ENCODE measurements at regions not wholly inside any gene's neighbourhood (a gene's known extent, or its start where the extent isn't known, plus 50 kb on each side); places are given as distances from the start of the nearest gene placed in this dataset.

GRCh38 chr7:136637813-136638212, 230.6 kb upstream of the CHRM2 start:
- Mint-ChIP-seq H3K27me3 (no peaks in the 10 kb centered on the region), H3K4me1 (ENCODE audit: low read depth) (no peaks in the 10 kb centered on the region), H3K4me3 (no peak overlapping the region), H3K9me3 (ENCODE audit: low read depth) (peaks cover 3% of the 10 kb centered on the region), H3K36me3 (no peaks in the 10 kb centered on the region), H3K27ac (no peak overlapping the region)

DNA sequence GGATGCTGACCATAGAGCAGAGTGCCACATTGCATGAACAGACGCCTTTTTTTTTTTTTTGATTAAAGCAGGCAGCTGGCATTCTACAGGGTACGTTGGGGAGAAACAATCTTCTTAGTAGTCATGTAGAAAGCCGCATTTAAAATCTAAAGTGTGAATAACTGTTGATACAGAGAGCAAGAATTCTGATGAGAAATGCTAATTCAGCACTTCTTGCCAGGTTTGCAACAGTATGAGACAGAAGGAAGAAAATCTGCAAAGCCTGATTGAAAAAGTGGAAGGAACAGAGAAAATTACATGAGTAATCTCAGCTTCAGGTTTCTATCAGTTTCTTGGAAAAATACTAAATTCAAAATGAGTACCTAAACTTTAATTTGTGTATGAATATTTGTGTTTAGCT, 232.7 kb upstream of the CHRM2 start:
- no peaks in the 10 kb centered on the region for H3K27me3 Mint-ChIP-seq
- no peak overlapping the region for H3K27ac Mint-ChIP-seq
- H3K4me1 Mint-ChIP-seq (ENCODE audit: low read depth): no peaks in the 10 kb centered on the region
- no peak overlapping the region for H3K4me3 Mint-ChIP-seq
- peaks cover 5% of the 10 kb centered on the region for H3K9me3 Mint-ChIP-seq (ENCODE audit: low read depth)
- H3K36me3 Mint-ChIP-seq: no peaks in the 10 kb centered on the region

GRCh38 chr7:136618818-136619217, 249.6 kb upstream of the CHRM2 start:
- Mint-ChIP-seq H3K4me1 (ENCODE audit: low read depth) (no peaks in the 10 kb centered on the region), H3K36me3 (no peaks in the 10 kb centered on the region), H3K9me3 (ENCODE audit: low read depth) (peaks cover 6% of the 10 kb centered on the region), H3K4me3 (no peak overlapping the region), H3K27ac (no peak overlapping the region), H3K27me3 (no peaks in the 10 kb centered on the region)

DNA sequence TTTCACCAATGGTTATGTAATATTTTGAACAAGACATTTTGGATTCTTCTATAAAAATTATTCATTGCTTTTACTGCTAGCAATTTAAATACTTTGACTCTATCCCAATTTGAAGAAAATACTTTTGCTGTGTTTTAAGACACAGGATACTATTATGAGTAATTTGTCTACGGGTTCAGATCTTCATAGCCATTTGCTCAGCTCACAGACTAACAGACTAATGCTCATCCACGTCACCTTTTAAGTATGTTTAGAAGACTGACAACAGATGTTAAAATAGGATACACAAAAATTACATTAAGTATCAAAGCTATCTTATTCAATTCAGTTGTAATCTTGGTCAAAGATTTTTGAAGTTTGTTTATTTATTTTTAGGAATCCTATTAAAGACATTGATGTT, 251.3 kb upstream of the CHRM2 start:
- H3K9me3 Mint-ChIP-seq (ENCODE audit: low read depth): peaks cover 6% of the 10 kb centered on the region
- no peaks in the 10 kb centered on the region for H3K36me3 Mint-ChIP-seq
- H3K27me3 Mint-ChIP-seq: no peaks in the 10 kb centered on the region
- no peak overlapping the region for H3K27ac Mint-ChIP-seq
- H3K4me3 Mint-ChIP-seq: no peak overlapping the region
- no peaks in the 10 kb centered on the region for H3K4me1 Mint-ChIP-seq (ENCODE audit: low read depth)

GRCh38 chr7:136605532-136606329, 262.7 kb upstream of the CHRM2 start:
- Mint-ChIP-seq H3K27ac (no peak overlapping the region), H3K27me3 (no peaks in the 10 kb centered on the region)

DNA sequence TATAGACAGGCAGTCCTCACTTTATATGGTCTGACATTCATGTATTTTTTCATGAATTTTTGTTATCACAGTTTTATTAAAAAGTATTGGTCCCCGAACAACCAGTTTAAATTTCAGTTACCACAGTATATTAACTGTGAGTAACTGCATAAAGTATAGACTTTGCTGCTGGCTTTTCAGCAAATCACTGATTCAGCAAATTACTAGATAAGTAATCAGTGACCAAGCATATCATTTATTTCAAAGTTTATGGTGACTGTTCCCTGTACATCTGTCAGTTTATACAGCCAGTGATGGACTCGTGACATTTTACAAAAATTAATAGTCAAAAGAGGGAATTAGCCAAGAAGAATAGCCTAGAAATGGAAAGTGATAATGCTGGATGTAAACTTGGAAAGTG, 266.7 kb upstream of the CHRM2 start:
- peaks cover 4% of the 10 kb centered on the region for H3K9me3 Mint-ChIP-seq (ENCODE audit: low read depth)
- no peaks in the 10 kb centered on the region for H3K4me1 Mint-ChIP-seq (ENCODE audit: low read depth)
- no peaks in the 10 kb centered on the region for H3K36me3 Mint-ChIP-seq
- no peak overlapping the region for H3K4me3 Mint-ChIP-seq
- no peak overlapping the region for H3K27ac Mint-ChIP-seq
- no peaks in the 10 kb centered on the region for H3K27me3 Mint-ChIP-seq

More at GRCh38 chr7:136605532-136606329, 262.7 kb upstream of the CHRM2 start:
- H3K9me3 Mint-ChIP-seq (ENCODE audit: low read depth): no peaks in the 10 kb centered on the region
- no peaks in the 10 kb centered on the region for H3K36me3 Mint-ChIP-seq
- no peaks in the 10 kb centered on the region for H3K4me1 Mint-ChIP-seq (ENCODE audit: low read depth)
- no peak overlapping the region for H3K4me3 Mint-ChIP-seq

DNA sequence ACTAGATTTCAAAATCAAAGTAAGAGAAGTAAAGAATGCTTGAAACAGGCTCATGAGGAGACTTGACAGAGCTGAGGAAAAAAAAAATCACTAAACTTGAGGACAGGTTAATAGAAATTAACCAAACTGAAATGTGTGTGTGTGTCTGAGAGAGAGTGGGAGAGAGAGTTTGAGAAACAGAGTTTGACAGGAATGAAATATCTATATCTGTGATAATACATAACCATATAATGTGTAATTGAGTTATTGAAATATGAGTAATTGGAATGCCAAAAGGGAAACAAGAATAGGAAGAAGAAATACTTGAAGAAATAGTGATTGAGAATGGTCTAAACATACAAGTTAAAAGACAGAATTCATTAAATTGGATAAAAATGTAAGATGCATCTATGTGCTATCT, 268.0 kb upstream of the CHRM2 start:
- peaks cover 4% of the 10 kb centered on the region for H3K9me3 Mint-ChIP-seq (ENCODE audit: low read depth)
- H3K4me3 Mint-ChIP-seq: no peak overlapping the region
- no peaks in the 10 kb centered on the region for H3K4me1 Mint-ChIP-seq (ENCODE audit: low read depth)
- no peak overlapping the region for H3K27ac Mint-ChIP-seq
- H3K27me3 Mint-ChIP-seq: no peaks in the 10 kb centered on the region
- no peaks in the 10 kb centered on the region for H3K36me3 Mint-ChIP-seq

GRCh38 chr7:136594739-136595144, 273.7 kb upstream of the CHRM2 start:
- Mint-ChIP-seq H3K27me3 (no peaks in the 10 kb centered on the region), H3K4me3 (no peak overlapping the region), H3K36me3 (no peaks in the 10 kb centered on the region), H3K4me1 (ENCODE audit: low read depth) (no peaks in the 10 kb centered on the region), H3K27ac (no peak overlapping the region), H3K9me3 (ENCODE audit: low read depth) (no peaks in the 10 kb centered on the region)

GRCh38 chr7:136588216-136588615, 280.2 kb upstream of the CHRM2 start:
- H3K27me3 Mint-ChIP-seq: no peaks in the 10 kb centered on the region
- no peak overlapping the region for H3K27ac Mint-ChIP-seq
- H3K9me3 Mint-ChIP-seq (ENCODE audit: low read depth): no peaks in the 10 kb centered on the region
- H3K36me3 Mint-ChIP-seq: no peaks in the 10 kb centered on the region
- no peaks in the 10 kb centered on the region for H3K4me1 Mint-ChIP-seq (ENCODE audit: low read depth)
- no peak overlapping the region for H3K4me3 Mint-ChIP-seq

DNA sequence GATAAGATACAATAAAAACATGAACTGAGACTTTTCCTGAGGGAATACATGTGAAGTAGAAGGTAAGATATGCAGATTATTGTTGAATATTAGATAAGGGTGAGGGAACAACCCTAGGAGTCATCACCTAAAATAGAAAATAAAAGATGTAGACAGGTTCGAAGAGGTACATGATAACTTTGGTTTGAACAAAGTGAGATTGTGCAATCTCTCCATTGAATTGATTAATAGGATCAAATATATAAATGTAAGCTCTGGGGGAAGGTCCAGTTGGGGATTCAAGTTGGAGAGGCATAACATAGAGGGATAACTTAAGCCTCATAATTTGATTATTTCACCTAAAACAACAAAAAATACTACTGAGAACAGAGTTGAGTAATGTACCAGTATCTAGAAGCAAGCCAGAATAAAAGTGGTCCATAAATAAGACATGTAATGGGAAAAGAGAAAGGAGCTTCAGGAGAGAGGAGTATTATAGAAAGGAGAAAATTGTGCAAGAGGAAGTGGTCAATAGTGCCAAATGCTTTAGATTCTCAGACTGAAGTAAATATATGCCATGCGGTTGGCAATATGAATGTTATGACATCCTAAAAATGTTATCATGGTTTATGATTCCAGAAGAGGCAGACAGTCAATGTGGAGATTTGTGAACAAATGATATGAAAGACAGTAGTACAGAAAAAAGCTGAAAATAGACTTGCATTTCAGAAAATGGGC, 282.3 kb upstream of the CHRM2 start:
- H3K36me3 Mint-ChIP-seq: no peaks in the 10 kb centered on the region
- H3K9me3 Mint-ChIP-seq (ENCODE audit: low read depth): no peaks in the 10 kb centered on the region

GRCh38 chr7:136566491-136566890, 302.0 kb upstream of the CHRM2 start:
- Mint-ChIP-seq H3K4me3 (no peak overlapping the region), H3K9me3 (ENCODE audit: low read depth) (peaks cover 30% of the 10 kb centered on the region), H3K36me3 (no peaks in the 10 kb centered on the region), H3K27ac (no peak overlapping the region), H3K27me3 (no peaks in the 10 kb centered on the region), H3K4me1 (ENCODE audit: low read depth) (no peaks in the 10 kb centered on the region)

More for the DNA sequence above, 282.3 kb upstream of the CHRM2 start:
- H3K4me1 Mint-ChIP-seq (ENCODE audit: low read depth): no peaks in the 10 kb centered on the region
- H3K27ac Mint-ChIP-seq: no peak overlapping the region
- no peaks in the 10 kb centered on the region for H3K27me3 Mint-ChIP-seq
- no peak overlapping the region for H3K4me3 Mint-ChIP-seq

DNA sequence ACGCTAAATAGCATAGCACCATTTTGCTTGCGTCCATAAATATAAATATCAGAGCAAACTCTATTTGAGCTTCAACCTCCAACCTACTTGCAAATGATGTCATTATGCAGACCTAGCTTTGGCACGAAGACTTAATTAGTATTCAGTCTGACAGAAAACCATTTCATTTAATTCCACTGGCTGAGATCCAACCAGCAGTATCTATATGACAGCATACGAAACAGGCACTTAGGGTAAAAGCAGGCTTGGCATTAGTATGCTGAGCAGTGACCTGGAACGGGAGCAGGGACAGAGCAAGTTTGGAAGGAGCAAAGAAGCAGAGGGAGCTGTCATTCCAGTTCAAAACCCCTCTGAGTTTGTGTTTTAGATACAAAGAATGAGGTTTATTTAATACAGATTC, 312.5 kb upstream of the CHRM2 start:
- Mint-ChIP-seq H3K27ac (no peak overlapping the region), H3K36me3 (no peaks in the 10 kb centered on the region), H3K9me3 (ENCODE audit: low read depth) (peaks cover 11% of the 10 kb centered on the region), H3K27me3 (no peaks in the 10 kb centered on the region), H3K4me1 (ENCODE audit: low read depth) (no peaks in the 10 kb centered on the region), H3K4me3 (no peak overlapping the region)

DNA sequence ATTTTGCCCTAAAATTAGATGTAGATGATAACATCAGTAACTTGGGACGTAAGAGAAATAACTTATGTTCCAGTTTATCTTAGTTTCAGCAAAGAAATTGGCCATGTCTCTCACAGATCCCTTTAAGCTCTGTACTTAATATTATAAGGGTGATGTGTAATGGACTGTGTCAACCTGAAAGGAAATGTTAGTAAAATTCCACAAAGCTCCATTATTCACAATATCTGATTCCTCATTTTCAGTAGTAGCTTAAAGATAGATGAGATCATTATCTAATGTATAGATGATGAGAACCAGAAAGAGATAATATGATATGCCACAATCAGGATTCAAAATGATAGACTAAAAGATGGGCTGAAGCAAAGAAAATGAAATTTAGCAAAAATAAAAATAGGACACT, 316.8 kb upstream of the CHRM2 start:
- Mint-ChIP-seq H3K4me1 (ENCODE audit: low read depth) (no peaks in the 10 kb centered on the region), H3K27ac (no peak overlapping the region), H3K36me3 (no peaks in the 10 kb centered on the region), H3K27me3 (no peaks in the 10 kb centered on the region), H3K9me3 (ENCODE audit: low read depth) (peaks cover 8% of the 10 kb centered on the region), H3K4me3 (no peak overlapping the region)

- Mint-ChIP-seq H3K9me3 (ENCODE audit: low read depth) (peaks cover 8% of the 10 kb centered on the region), H3K4me1 (ENCODE audit: low read depth) (no peaks in the 10 kb centered on the region), H3K27me3 (no peaks in the 10 kb centered on the region), H3K36me3 (no peaks in the 10 kb centered on the region), H3K27ac (no peak overlapping the region), H3K4me3 (no peak overlapping the region)
Measured at GRCh38 chr7:136549756-136550155, 318.7 kb upstream of the CHRM2 start.

- no peak overlapping the region for H3K4me3 Mint-ChIP-seq
- H3K27me3 Mint-ChIP-seq: no peaks in the 10 kb centered on the region
- peaks cover 9% of the 10 kb centered on the region for H3K9me3 Mint-ChIP-seq (ENCODE audit: low read depth)
- no peaks in the 10 kb centered on the region for H3K36me3 Mint-ChIP-seq
- no peak overlapping the region for H3K27ac Mint-ChIP-seq
- no peaks in the 10 kb centered on the region for H3K4me1 Mint-ChIP-seq (ENCODE audit: low read depth)
Measured at GRCh38 chr7:136533732-136534131, 334.7 kb upstream of the CHRM2 start.

DNA sequence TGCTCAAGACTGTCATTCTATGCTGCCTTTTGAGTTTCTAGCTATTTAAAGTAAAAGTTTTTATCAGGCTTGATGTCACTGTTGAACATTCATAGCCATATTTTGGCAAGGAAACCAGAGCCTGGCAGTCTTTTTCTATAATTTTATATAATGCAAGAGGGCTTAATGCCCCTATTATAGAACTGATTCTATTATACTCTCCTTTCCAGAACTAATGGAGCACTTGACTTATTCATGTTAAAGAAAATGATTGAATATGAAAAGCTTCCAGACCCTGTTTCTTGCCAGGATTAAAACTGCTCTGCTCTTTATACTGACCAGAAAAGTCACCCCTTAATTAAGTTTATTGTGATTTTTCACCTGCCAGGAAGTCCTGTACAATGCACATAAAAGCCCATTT, 337.6 kb upstream of the CHRM2 start:
- Mint-ChIP-seq H3K9me3 (ENCODE audit: low read depth) (peaks cover 15% of the 10 kb centered on the region), H3K4me3 (no peak overlapping the region), H3K36me3 (no peaks in the 10 kb centered on the region), H3K27me3 (no peaks in the 10 kb centered on the region), H3K4me1 (ENCODE audit: low read depth) (no peaks in the 10 kb centered on the region), H3K27ac (no peak overlapping the region)

Measured in activated naive CD8-positive, alpha-beta T cell (primary cell).